DMS79 treated with DMSO at 0.1 percent for 48 hours (cell line): ENCODE measurements at regions not wholly inside any gene's neighbourhood (a gene's known extent, or its start where the extent isn't known, plus 50 kb on each side); places are given as distances from the start of the nearest gene placed in this dataset.
"Not testable (repeated sequence)": the region's sequence is repeated elsewhere in the genome, so short reads cannot be mapped to it uniquely, and the experiment has no call there.

Source experiments
- DNase-seq: peaks from one replicate; lab custom pipeline; 2025; lab: John Stamatoyannopoulos, UW

GRCh38 chr6:147977851-147978465 is 364.7 kb upstream of the SASH1 start:
- no peak for DNase-seq

- DNase-seq: no peak
These were observed 362.7 kb upstream of the SASH1 start for GRCh38 chr6:147979966-147980365.

- no peak for DNase-seq
These were observed 358.9 kb upstream of the SASH1 start for GRCh38 chr6:147983581-147984366.

GRCh38 chr6:147986846-147987245 is 355.8 kb upstream of the SASH1 start:
- no peak for DNase-seq

- DNase-seq: no peak
These were observed 352.5 kb upstream of the SASH1 start for GRCh38 chr6:147990159-147990558.

- no peak for DNase-seq
These were observed 350.7 kb upstream of the SASH1 start for GRCh38 chr6:147991961-147992360.

- DNase-seq: no peak
These were observed 343.6 kb upstream of the SASH1 start for GRCh38 chr6:147999001-147999540.

GRCh38 chr6:148001844-148002642 is 340.6 kb upstream of the SASH1 start:
- no peak for DNase-seq

- DNase-seq: no peak
These were observed 338.0 kb upstream of the SASH1 start for GRCh38 chr6:148004651-148005050.

- no peak for DNase-seq
These were observed 336.8 kb upstream of the SASH1 start for GRCh38 chr6:148005806-148006205.

GRCh38 chr6:148010516-148010915 is 332.1 kb upstream of the SASH1 start:
- DNase-seq: not testable (repeated sequence)

GRCh38 chr6:148016013-148016412 is 326.6 kb upstream of the SASH1 start:
- DNase-seq: no peak

GRCh38 chr6:148021165-148021564 is 321.5 kb upstream of the SASH1 start:
- no peak for DNase-seq

GRCh38 chr6:148021699-148022098 is 320.9 kb upstream of the SASH1 start:
- no peak for DNase-seq

GRCh38 chr6:148022279-148022678 is 320.4 kb upstream of the SASH1 start:
- not testable (repeated sequence) for DNase-seq

GRCh38 chr6:148027201-148027600 is 315.4 kb upstream of the SASH1 start:
- DNase-seq: peak; percentile 35

- DNase-seq: no peak
These were observed 306.7 kb upstream of the SASH1 start for GRCh38 chr6:148035806-148036390.

GRCh38 chr6:148037496-148037895 is 305.1 kb upstream of the SASH1 start:
- DNase-seq: no peak

GRCh38 chr6:148041546-148041945 is 301.1 kb upstream of the SASH1 start:
- no peak for DNase-seq

- DNase-seq: no peak
These were observed 300.1 kb upstream of the SASH1 start for GRCh38 chr6:148042536-148042935.

GRCh38 chr6:148044261-148044751 is 298.3 kb upstream of the SASH1 start:
- DNase-seq: no peak

- DNase-seq: no peak
These were observed 297.7 kb upstream of the SASH1 start for GRCh38 chr6:148044921-148045320.
